ENCODE measurements at regions not wholly inside any gene's neighbourhood (a gene's known extent, or its start where the extent isn't known, plus 50 kb on each side); places are given as distances from the start of the nearest gene placed in this dataset.

DNA sequence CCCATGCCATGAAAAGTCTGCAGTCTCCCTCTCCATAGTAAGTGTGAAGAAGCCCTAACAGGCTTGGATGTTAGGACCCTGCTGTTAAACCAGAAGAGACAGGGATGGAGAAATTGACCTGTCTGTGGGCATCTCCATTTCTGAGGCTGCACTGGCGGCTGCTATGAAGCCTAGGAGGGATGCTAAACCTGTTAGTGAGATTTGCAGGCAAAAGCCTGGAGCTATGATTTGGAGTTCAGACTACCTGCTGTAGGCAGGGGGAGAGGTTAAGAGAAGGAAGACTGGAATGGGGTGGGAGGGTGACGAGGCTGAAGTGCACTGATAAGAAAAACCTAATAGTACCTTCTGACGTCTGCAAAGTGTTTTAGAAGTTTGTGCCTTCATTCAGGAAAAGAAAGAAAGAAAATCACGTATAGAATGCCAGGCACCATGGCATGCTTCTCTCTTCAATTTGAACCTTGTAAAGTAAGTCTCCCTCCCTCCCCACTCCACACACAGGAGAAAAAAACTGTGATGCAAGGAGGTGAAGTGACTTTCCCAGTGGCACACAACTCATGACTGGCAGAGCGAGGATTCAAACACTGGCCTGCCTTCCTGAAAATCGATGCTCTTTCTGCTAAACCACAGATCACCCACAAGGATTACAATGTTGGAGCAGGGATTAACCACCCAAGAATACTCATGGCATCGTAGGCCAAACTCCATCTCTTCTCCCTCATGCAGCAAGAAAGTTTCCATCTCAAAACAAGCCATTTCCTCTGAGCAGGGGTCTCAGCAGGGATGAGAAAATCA lies 98.5 kb upstream of the PKDCC start:
- TF ChIP-seq, protein P1, sequence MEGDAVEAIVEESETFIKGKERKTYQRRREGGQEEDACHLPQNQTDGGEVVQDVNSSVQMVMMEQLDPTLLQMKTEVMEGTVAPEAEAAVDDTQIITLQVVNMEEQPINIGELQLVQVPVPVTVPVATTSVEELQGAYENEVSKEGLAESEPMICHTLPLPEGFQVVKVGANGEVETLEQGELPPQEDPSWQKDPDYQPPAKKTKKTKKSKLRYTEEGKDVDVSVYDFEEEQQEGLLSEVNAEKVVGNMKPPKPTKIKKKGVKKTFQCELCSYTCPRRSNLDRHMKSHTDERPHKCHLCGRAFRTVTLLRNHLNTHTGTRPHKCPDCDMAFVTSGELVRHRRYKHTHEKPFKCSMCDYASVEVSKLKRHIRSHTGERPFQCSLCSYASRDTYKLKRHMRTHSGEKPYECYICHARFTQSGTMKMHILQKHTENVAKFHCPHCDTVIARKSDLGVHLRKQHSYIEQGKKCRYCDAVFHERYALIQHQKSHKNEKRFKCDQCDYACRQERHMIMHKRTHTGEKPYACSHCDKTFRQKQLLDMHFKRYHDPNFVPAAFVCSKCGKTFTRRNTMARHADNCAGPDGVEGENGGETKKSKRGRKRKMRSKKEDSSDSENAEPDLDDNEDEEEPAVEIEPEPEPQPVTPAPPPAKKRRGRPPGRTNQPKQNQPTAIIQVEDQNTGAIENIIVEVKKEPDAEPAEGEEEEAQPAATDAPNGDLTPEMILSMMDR (IDR thresholded peaks at IDR 0.05) = no peak
- TF ChIP-seq POLR2A (IDR thresholded peaks at IDR 0.05) = no peak

Measured in thyroid gland (tissue), 4 donors.